ENCODE measurements at regions not wholly inside any gene's neighbourhood (a gene's known extent, or its start where the extent isn't known, plus 50 kb on each side); places are given as distances from the start of the nearest gene placed in this dataset.

DNA sequence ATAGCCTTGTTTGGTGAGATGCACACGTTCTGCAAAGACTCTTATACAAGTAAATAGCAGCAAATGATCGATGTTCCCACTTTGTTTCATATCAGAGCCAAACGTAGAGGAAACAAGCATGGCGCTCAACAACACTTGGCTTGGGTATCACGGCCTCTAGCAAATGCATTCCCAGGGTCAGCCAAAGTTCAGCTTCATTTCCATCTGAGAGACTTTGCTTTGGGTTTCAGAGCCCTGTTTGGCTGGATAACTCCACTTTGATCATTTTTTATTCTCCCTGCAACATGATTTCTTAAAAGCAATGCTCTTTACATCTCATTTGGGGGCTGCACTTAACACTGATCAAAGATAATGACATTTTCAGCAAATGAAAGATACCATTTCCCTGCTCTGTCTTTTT is 199.2 kb upstream of the FAM9B start:
- TF ChIP-seq, protein P1, sequence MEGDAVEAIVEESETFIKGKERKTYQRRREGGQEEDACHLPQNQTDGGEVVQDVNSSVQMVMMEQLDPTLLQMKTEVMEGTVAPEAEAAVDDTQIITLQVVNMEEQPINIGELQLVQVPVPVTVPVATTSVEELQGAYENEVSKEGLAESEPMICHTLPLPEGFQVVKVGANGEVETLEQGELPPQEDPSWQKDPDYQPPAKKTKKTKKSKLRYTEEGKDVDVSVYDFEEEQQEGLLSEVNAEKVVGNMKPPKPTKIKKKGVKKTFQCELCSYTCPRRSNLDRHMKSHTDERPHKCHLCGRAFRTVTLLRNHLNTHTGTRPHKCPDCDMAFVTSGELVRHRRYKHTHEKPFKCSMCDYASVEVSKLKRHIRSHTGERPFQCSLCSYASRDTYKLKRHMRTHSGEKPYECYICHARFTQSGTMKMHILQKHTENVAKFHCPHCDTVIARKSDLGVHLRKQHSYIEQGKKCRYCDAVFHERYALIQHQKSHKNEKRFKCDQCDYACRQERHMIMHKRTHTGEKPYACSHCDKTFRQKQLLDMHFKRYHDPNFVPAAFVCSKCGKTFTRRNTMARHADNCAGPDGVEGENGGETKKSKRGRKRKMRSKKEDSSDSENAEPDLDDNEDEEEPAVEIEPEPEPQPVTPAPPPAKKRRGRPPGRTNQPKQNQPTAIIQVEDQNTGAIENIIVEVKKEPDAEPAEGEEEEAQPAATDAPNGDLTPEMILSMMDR (IDR thresholded peaks at IDR 0.05) = no peak
- TF ChIP-seq EZH2 (IDR thresholded peaks at IDR 0.05; ENCODE audit: borderline replicate concordance, insufficient read depth, low read depth, low read length, poor library complexity, severe bottlenecking) = no peak

Measured in B cell (primary cell).